ENCODE measurements at regions not wholly inside any gene's neighbourhood (a gene's known extent, or its start where the extent isn't known, plus 50 kb on each side); places are given as distances from the start of the nearest gene placed in this dataset.

DNA sequence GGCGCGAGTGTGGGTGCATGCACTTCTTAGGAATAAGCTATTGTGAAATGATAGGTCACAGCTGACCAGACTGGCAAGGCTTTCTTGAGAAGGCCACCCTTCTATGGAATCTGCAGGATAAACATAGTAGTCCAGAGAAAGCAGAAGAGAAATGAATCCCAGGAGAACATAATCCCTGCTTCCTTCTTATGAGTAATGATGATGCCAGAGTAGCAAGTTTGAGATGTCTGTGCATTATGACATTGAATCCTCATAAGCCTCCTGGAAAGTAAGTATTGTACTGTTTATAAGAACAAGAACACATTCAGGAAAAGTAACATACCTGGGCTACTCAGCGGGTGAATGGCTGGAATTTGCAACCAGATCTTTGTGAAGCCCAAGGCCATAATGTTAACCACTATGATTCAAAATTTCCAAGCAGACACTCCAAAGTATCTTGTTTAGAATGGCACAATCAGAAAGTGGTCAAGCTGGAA lies 272.1 kb upstream of the HS3ST1 start:
- ChIA-PET CTCF (no interaction called here), POLR2A (no interaction called here)
- TF ChIP-seq, protein P1, sequence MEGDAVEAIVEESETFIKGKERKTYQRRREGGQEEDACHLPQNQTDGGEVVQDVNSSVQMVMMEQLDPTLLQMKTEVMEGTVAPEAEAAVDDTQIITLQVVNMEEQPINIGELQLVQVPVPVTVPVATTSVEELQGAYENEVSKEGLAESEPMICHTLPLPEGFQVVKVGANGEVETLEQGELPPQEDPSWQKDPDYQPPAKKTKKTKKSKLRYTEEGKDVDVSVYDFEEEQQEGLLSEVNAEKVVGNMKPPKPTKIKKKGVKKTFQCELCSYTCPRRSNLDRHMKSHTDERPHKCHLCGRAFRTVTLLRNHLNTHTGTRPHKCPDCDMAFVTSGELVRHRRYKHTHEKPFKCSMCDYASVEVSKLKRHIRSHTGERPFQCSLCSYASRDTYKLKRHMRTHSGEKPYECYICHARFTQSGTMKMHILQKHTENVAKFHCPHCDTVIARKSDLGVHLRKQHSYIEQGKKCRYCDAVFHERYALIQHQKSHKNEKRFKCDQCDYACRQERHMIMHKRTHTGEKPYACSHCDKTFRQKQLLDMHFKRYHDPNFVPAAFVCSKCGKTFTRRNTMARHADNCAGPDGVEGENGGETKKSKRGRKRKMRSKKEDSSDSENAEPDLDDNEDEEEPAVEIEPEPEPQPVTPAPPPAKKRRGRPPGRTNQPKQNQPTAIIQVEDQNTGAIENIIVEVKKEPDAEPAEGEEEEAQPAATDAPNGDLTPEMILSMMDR (IDR thresholded peaks at IDR 0.05; ENCODE audit: control extremely low read depth, extremely low read depth, low read depth, missing control alignments) = no peak
- DNase-seq (ENCODE audit: extremely low spot score) = no peak

DNA sequence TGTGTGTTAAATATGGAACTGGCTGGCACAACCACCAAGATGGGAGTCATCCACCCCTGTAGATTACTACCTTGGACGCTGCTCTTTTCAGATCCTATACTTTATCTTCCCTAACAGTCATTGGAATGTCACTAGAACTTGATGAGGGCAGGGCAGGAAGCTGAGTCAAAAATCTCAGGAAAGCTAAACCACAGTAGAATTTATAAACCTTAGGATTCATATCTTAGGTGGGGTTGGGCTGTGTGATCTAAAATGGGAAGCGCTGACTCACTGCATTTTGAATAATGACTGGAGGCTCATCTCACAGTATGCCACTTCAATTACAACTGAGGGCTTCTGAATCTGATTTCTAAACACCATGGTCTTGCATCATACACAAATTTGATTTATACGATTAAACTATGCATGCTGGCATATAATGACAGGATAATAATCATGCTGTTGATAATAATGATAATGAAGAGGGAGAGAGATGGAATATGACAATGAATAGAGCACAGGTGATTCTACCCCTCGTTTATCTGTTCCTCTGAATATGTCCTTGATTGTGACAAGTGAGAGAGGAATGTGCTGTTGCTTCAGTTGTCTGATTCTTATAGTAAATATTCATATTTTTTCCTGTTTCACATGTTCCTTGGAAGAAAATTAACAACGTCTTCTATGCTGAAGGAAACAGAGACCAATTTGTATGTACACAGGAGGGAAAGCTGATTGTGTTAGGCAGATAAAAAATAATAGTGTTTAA lies 270.3 kb upstream of the HS3ST1 start:
- no peak for DNase-seq (ENCODE audit: extremely low spot score)
- ChIA-PET CTCF (interaction anchor here (1.2 kb wide), 2 partner anchors 7 to 9 kb away, joined by 3 read pairs; no protein-coding TSS in a partner anchor), POLR2A (no interaction called here)
- TF ChIP-seq, protein P1 (IDR thresholded peaks at IDR 0.05; ENCODE audit: control extremely low read depth, extremely low read depth, low read depth, missing control alignments) = no peak

DNA sequence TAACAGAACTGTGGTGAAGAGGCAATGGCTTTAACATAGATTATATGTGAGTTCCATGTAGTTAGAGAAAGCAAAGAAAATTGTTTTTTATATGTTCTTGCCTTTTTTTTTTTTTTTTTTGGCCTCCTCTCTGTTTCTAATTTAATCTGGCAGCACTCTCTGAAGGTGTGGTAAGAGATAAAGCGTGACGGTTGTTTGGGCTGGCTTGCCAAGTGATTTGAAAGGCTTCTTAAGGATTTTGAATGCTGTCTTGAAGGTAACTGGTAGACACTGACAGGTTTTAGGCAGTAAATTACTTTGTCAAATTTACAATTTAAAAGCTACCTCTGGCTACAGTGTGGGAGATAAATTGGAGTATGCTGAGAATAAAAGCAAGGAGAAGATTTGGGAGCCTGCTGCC lies 269.3 kb upstream of the HS3ST1 start:
- CTCF ChIA-PET = interaction anchor here (0.6 to 1.2 kb wide), 3 partner anchors 8 to 27 kb away, joined by 3 read pairs; no protein-coding TSS in a partner anchor
- DNase-seq (ENCODE audit: extremely low spot score) = no peak
- POLR2A ChIA-PET = no interaction called here
- TF ChIP-seq, protein P1 (IDR thresholded peaks at IDR 0.05; ENCODE audit: control extremely low read depth, extremely low read depth, low read depth, missing control alignments) = no peak

DNA sequence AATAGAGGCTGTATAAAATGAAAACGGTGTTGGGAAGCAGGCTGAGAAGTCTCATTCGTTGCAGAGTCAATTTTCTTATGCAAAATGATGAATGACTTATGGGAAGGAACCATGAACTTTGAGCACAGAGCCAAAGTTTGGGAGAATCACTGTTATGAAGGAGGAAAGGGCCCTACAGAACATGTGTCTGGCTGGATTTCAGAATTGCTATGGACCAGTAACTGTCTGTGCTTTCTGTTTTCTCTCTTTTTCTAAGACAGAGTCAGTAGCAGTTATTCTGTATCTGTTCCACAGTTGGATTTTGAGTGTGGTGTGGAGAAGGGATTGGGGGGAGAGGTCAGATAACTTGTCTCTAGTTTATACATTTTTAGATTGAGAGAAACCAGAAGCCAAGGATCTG lies 265.0 kb upstream of the HS3ST1 start:
- no peak for DNase-seq (ENCODE audit: extremely low spot score)
- TF ChIP-seq, protein P1 (IDR thresholded peaks at IDR 0.05; ENCODE audit: control extremely low read depth, extremely low read depth, low read depth, missing control alignments) = no peak
- ChIA-PET CTCF (interaction anchor here (1.1 kb wide), 1 partner anchor 9 kb away, joined by 3 read pairs; no protein-coding TSS in a partner anchor), POLR2A (no interaction called here)

DNA sequence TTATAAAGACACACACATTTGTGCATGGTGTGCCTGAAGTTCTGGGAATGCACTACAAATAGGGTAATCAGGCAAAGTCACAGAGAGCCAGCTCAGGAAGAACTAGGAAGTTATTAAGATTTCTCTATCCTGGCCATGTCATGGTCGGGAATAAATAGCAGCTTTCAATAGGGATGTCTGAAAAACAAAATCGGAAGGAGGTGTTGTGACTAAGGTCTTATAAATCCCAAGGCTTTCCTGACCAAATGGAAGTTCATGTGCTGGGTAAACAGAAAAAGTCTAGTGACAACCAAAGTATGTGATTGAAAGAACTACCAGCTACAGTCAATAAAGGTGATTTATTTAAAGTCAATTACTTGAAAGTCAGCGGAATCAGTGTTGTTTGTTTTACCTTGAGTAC lies 262.5 kb upstream of the HS3ST1 start:
- TF ChIP-seq, protein P1 (IDR thresholded peaks at IDR 0.05; ENCODE audit: control extremely low read depth, extremely low read depth, low read depth, missing control alignments) = no peak
- CTCF ChIA-PET = interaction anchor here (0.8 kb wide), 1 partner anchor 15 kb away, joined by 3 read pairs; no protein-coding TSS in a partner anchor
- POLR2A ChIA-PET = no interaction called here
- no peak for DNase-seq (ENCODE audit: extremely low spot score)

DNA sequence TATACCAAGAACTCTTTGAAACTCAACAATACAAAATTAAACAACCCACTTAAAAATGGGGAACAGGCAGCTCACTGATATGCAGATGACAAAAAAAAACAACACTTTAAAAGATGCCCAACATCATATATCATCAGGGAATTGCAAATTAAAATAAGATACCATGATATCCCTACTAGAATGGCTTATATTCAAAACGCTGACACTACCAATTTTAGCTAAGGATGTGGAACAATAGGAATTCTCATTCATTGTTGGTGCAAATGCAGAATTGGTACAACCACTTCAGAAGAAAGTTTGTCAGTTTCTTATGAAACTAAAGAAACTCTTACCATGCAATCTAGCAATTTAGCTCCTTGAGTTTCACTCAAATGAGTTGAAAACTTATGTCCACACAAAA lies 259.0 kb upstream of the HS3ST1 start:
- TF ChIP-seq, protein P1 (IDR thresholded peaks at IDR 0.05; ENCODE audit: control extremely low read depth, extremely low read depth, low read depth, missing control alignments) = no peak
- POLR2A ChIA-PET = no interaction called here
- CTCF ChIA-PET = no interaction called here
- DNase-seq (ENCODE audit: extremely low spot score) = no peak
